Right lobe of liver (tissue), 6 donors: ENCODE measurements at regions not wholly inside any gene's neighbourhood (a gene's known extent, or its start where the extent isn't known, plus 50 kb on each side); places are given as distances from the start of the nearest gene placed in this dataset.

ENCODE experiments used
- ATAC-seq, 4 donors: fragments of 200-7000 bp; cut with Tn5 transposase; one replicate each; pipeline ENCODE4 v1.9.1; 2020; ENCODE audit warnings: mild to moderate bottlenecking in 4 of 4, moderate library complexity in 4 of 4
- DNase-seq, 3 donors: peaks; one replicate each; pipeline ENCODE4 v3.0.0-alpha.2; 2020
- H3K27ac ChIP-seq, 3 donors: fragments of 200-600 bp; one replicate each; pipeline ENCODE4 v1.8.0; 2022
- H3K27me3 ChIP-seq, 2 donors: fragments of 200-600 bp; one replicate each; pipeline ENCODE4 v1.8.0; 2022
- H3K36me3 ChIP-seq, 4 donors: fragments of 200-600 bp; sonication (generic) in 1 of 4; one replicate each; pipeline versions ENCODE4 v1.5.1 to v1.8.0; 2017 to 2022; ENCODE audit warnings: control low read depth in 1 of 4
- H3K4me1 ChIP-seq, 4 donors: fragments of 200-600 bp; sonication (generic) in 1 of 4; one replicate each; pipeline versions ENCODE4 v1.5.1 to v1.8.0; 2017 to 2022; ENCODE audit warnings: control low read depth in 1 of 4
- H3K4me3 ChIP-seq, 3 donors: fragments of 200-600 bp; one replicate each; pipeline ENCODE4 v1.8.0; 2022
- H3K9me3 ChIP-seq, 4 donors: fragments of 200-600 bp; sonication (generic) in 1 of 4; one replicate each; pipeline versions ENCODE4 v1.5.1 to v1.8.0; 2017 to 2022; ENCODE audit warnings: control low read depth in 1 of 4
- CTCF ChIP-seq, 4 donors: fragments of 200-600 bp in 3 of 4; fragments of 450-650 bp in 1 of 4; IDR thresholded peaks; one replicate each; pipeline versions ENCODE4 v1.5.1 to v1.8.0; 2016 to 2022; ENCODE audit warnings: antibody characterized with exemption in 4 of 4, mild to moderate bottlenecking in 2 of 4
- POLR2A ChIP-seq: fragments of 450-650 bp; IDR thresholded peaks from one replicate; pipeline ENCODE4 v1.6.1; 2017; ENCODE audit warnings: antibody characterized with exemption, mild to moderate bottlenecking
- WGBS: methylation state at CpG from one replicate; pipeline ENCODE4 v1.1.6; 2018; ENCODE audit warnings: low coverage, low lambda C conversion rate; ENCODE audit not compliant: insufficient coverage; ENCODE audit errors: missing lambda C conversion rate; 5-methylcytosine and 5-hydroxymethylcytosine counted together
- intact Hi-C, 2 donors: fragments of 100-400 bp; cut with DNase I; formaldehyde crosslinking; loops; one replicate each; pipeline versions ENCODE4 v1.11.2 to v1.14.1; 2022
- donor health status: DM: no; HTN: yes; CAD: no.
- donor health status: DM: no; HTN: no; CAD: no.
- donor health status: DM: no; HTN: no; CAD: no.
- donor health status: DM: no; HTN: yes; CAD: no.
- donor health status: DM: no; HTN: yes; CAD: no.

GRCh38 chr6:81897793-81898192, 145.3 kb upstream of the TENT5A start:
- DNase-seq = peak in 1 of 3 donors; percentile 55
- ATAC-seq = peak; percentile 64 to 85 (median 74)
- 19% methylated on average over 4 of the region's 4 CpGs for WGBS
- peak in 2 of 4 donors; percentile 16 to 26 for TF ChIP-seq CTCF (IDR thresholded peaks at IDR 0.05)
- no peak for TF ChIP-seq POLR2A
- Histone ChIP-seq H3K4me3 (no peak overlapping the region), H3K36me3 (no peaks in the 10 kb centered on the region), H3K27me3 (no peaks in the 10 kb centered on the region), H3K27ac (peak overlapping the region in 1 of 3 donors; percentile 1), H3K4me1 (peaks cover 0 to 34% (median 12%) of the 10 kb centered on the region in 4 donors), H3K9me3 (no peaks in the 10 kb centered on the region)
- intact Hi-C loops = no loop called here

- 80% methylated on average over 7 of the region's 7 CpGs for WGBS
- Histone ChIP-seq H3K9me3 (no peaks in the 10 kb centered on the region), H3K36me3 (no peaks in the 10 kb centered on the region), H3K27ac (no peak overlapping the region), H3K4me3 (no peak overlapping the region), H3K27me3 (no peaks in the 10 kb centered on the region), H3K4me1 (peaks cover 0 to 34% (median 12%) of the 10 kb centered on the region in 4 donors)
- TF ChIP-seq CTCF (IDR thresholded peaks at IDR 0.05) (no peak), POLR2A (no peak)
- no peak for DNase-seq
- no peak for ATAC-seq
- intact Hi-C loops = no loop called here
Observed at GRCh38 chr6:81896525-81897503, 144.3 kb upstream of the TENT5A start.

- TF ChIP-seq CTCF (IDR thresholded peaks at IDR 0.05) (no peak), POLR2A (no peak)
- no peaks in the 10 kb centered on the region for H3K27me3 ChIP-seq
- ATAC-seq (no peak), DNase-seq (no peak)
- WGBS = 65% methylated on average over 5 of the region's 5 CpGs
- peaks cover 0 to 34% (median 12%) of the 10 kb centered on the region in 4 donors for H3K4me1 ChIP-seq
- no peak overlapping the region for H3K4me3 ChIP-seq
- H3K36me3 ChIP-seq = no peaks in the 10 kb centered on the region
- H3K27ac ChIP-seq = no peak overlapping the region
- intact Hi-C loops = no loop called here
- H3K9me3 ChIP-seq = no peaks in the 10 kb centered on the region
Observed at GRCh38 chr6:81895511-81896185, 143.2 kb upstream of the TENT5A start.

DNA sequence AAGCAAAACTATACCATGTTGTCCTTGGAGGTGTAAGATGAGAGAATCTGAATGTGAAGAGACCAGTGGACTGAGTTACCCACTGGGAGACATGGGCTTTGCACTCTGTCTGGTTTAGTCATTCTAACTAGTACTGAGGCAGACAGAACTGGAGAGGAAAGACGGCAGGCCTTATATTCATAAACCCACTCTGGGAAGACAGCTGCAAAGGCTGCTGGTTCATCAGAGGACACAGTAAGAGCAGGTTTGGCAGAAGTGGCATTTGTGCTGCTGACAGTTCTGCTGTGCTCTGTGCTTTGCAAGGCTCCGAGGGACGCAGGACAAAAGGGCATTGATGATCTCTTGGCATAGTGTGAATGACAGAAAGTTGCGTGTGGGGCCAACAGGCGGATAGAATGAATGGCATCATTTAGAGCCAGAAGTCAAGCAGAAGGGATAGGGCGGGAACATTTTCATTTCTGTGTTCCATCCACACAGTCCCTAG, 142.3 kb upstream of the TENT5A start:
- 33% methylated on average over 6 of the region's 6 CpGs for WGBS
- peak; percentile 85 to 97 (median 94) for ATAC-seq

More for the DNA sequence above, 142.3 kb upstream of the TENT5A start:
- Histone ChIP-seq H3K27ac (peak overlapping the region; percentile 19 to 41 (median 30)), H3K9me3 (no peaks in the 10 kb centered on the region), H3K4me1 (peaks cover 0 to 34% (median 12%) of the 10 kb centered on the region in 4 donors), H3K27me3 (no peaks in the 10 kb centered on the region), H3K4me3 (no peak overlapping the region), H3K36me3 (no peaks in the 10 kb centered on the region)
- no peak for TF ChIP-seq CTCF (IDR thresholded peaks at IDR 0.05)
- no peak for TF ChIP-seq POLR2A
- intact Hi-C loops = no loop called here
- DNase-seq = peak; percentile 54 to 84 (median 73)
